ENCODE measurements at regions not wholly inside any gene's neighbourhood (a gene's known extent, or its start where the extent isn't known, plus 50 kb on each side); places are given as distances from the start of the nearest gene placed in this dataset.

GRCh38 chr2:139281124-139281523, 500.9 kb upstream of the NXPH2 start:
- no peak for DNase-seq (ENCODE audit: missing footprints)
- ATAC-seq, result no peak
- intact Hi-C loops (cut with DNase I), result no loop called here

- DNase-seq (ENCODE audit: missing footprints) (no peak), ATAC-seq (no peak)
- intact Hi-C loops (cut with DNase I), result no loop called here
Measured at GRCh38 chr2:139271879-139272278, 491.7 kb upstream of the NXPH2 start.

- DNase-seq (ENCODE audit: missing footprints) (no peak), ATAC-seq (no peak)
- intact Hi-C loops (cut with DNase I), result no loop called here
Measured at GRCh38 chr2:139271149-139271548, 491.0 kb upstream of the NXPH2 start.

GRCh38 chr2:139260052-139260430, 479.9 kb upstream of the NXPH2 start:
- DNase-seq (ENCODE audit: missing footprints) (no peak), ATAC-seq (no peak)
- intact Hi-C loops (cut with DNase I), result no loop called here

- DNase-seq (ENCODE audit: missing footprints) (no peak), ATAC-seq (no peak)
- intact Hi-C loops (cut with DNase I), result no loop called here
Measured at GRCh38 chr2:139259422-139260051, 479.3 kb upstream of the NXPH2 start.

GRCh38 chr2:139241286-139241685, 461.1 kb upstream of the NXPH2 start:
- intact Hi-C loops (cut with DNase I), result no loop called here
- DNase-seq (ENCODE audit: missing footprints) (no peak), ATAC-seq (no peak)

- DNase-seq (ENCODE audit: missing footprints), result no peak
- intact Hi-C loops (cut with DNase I), result no loop called here
- ATAC-seq, result no peak
Measured at GRCh38 chr2:139237023-139237422, 456.8 kb upstream of the NXPH2 start.

GRCh38 chr2:139230881-139231280, 450.7 kb upstream of the NXPH2 start:
- DNase-seq (ENCODE audit: missing footprints) (no peak), ATAC-seq (no peak)
- intact Hi-C loops (cut with DNase I), result no loop called here

GRCh38 chr2:139228276-139228675, 448.1 kb upstream of the NXPH2 start:
- intact Hi-C loops (cut with DNase I), result no loop called here
- ATAC-seq (no peak), DNase-seq (ENCODE audit: missing footprints) (no peak)

- DNase-seq (ENCODE audit: missing footprints) (no peak), ATAC-seq (no peak)
- intact Hi-C loops (cut with DNase I), result no loop called here
Measured at GRCh38 chr2:139225961-139226360, 445.8 kb upstream of the NXPH2 start.

- no peak for ATAC-seq
- intact Hi-C loops (cut with DNase I), result no loop called here
- DNase-seq (ENCODE audit: missing footprints), result no peak
Measured at GRCh38 chr2:139218181-139218580, 438.0 kb upstream of the NXPH2 start.

GRCh38 chr2:139217641-139218040, 437.5 kb upstream of the NXPH2 start:
- intact Hi-C loops (cut with DNase I), result no loop called here
- no peak for DNase-seq (ENCODE audit: missing footprints)
- no peak for ATAC-seq

- intact Hi-C loops (cut with DNase I), result no loop called here
- ATAC-seq, result no peak
- no peak for DNase-seq (ENCODE audit: missing footprints)
Measured at GRCh38 chr2:139216435-139216834, 436.2 kb upstream of the NXPH2 start.

- ATAC-seq, result no peak
- no peak for DNase-seq (ENCODE audit: missing footprints)
- intact Hi-C loops (cut with DNase I), result loop anchor here (1.0 kb wide), 1 partner anchor 30 kb away; no protein-coding TSS in a partner anchor
Measured at GRCh38 chr2:139214801-139215200, 434.6 kb upstream of the NXPH2 start.

- intact Hi-C loops (cut with DNase I), result no loop called here
- DNase-seq (ENCODE audit: missing footprints), result no peak
- ATAC-seq, result no peak
Measured at GRCh38 chr2:139209586-139209985, 429.4 kb upstream of the NXPH2 start.

GRCh38 chr2:139201516-139201915, 421.3 kb upstream of the NXPH2 start:
- DNase-seq (ENCODE audit: missing footprints) (no peak), ATAC-seq (no peak)
- intact Hi-C loops (cut with DNase I), result no loop called here

GRCh38 chr2:139196754-139197153, 416.6 kb upstream of the NXPH2 start:
- intact Hi-C loops (cut with DNase I), result no loop called here
- DNase-seq (ENCODE audit: missing footprints) (no peak), ATAC-seq (no peak)

GRCh38 chr2:139194546-139194945, 414.4 kb upstream of the NXPH2 start:
- ATAC-seq (no peak), DNase-seq (ENCODE audit: missing footprints) (no peak)
- intact Hi-C loops (cut with DNase I), result no loop called here

- intact Hi-C loops (cut with DNase I), result no loop called here
- ATAC-seq, result no peak
- DNase-seq (ENCODE audit: missing footprints), result no peak
Measured at GRCh38 chr2:139177041-139177440, 396.9 kb upstream of the NXPH2 start.

- intact Hi-C loops (cut with DNase I), result no loop called here
- ATAC-seq (no peak), DNase-seq (ENCODE audit: missing footprints) (no peak)
Measured at GRCh38 chr2:139175510-139175909, 395.3 kb upstream of the NXPH2 start.

- intact Hi-C loops (cut with DNase I), result no loop called here
- ATAC-seq, result no peak
- DNase-seq (ENCODE audit: missing footprints), result no peak
Measured at GRCh38 chr2:139170406-139170805, 390.2 kb upstream of the NXPH2 start.

Data from Right ventricle myocardium inferior (tissue), 1 donor.